Globus pallidus (tissue), 1 donor: ENCODE measurements at regions not wholly inside any gene's neighbourhood (a gene's known extent, or its start where the extent isn't known, plus 50 kb on each side); places are given as distances from the start of the nearest gene placed in this dataset.
"Not testable (repeated sequence)": the region's sequence is repeated elsewhere in the genome, so short reads cannot be mapped to it uniquely, and the experiment has no call there.

ENCODE experiments used
- DNase-seq: peaks from one replicate; pipeline ENCODE4 v3.0.0-alpha.2; 2015; ENCODE audit warnings: low spot score

- DNase-seq: no peak
Measured at GRCh38 chr10:21141946-21142492, 244.9 kb upstream of the NEBL start.

- no peak for DNase-seq
Measured at GRCh38 chr10:21138769-21139340, 241.7 kb upstream of the NEBL start.

DNA sequence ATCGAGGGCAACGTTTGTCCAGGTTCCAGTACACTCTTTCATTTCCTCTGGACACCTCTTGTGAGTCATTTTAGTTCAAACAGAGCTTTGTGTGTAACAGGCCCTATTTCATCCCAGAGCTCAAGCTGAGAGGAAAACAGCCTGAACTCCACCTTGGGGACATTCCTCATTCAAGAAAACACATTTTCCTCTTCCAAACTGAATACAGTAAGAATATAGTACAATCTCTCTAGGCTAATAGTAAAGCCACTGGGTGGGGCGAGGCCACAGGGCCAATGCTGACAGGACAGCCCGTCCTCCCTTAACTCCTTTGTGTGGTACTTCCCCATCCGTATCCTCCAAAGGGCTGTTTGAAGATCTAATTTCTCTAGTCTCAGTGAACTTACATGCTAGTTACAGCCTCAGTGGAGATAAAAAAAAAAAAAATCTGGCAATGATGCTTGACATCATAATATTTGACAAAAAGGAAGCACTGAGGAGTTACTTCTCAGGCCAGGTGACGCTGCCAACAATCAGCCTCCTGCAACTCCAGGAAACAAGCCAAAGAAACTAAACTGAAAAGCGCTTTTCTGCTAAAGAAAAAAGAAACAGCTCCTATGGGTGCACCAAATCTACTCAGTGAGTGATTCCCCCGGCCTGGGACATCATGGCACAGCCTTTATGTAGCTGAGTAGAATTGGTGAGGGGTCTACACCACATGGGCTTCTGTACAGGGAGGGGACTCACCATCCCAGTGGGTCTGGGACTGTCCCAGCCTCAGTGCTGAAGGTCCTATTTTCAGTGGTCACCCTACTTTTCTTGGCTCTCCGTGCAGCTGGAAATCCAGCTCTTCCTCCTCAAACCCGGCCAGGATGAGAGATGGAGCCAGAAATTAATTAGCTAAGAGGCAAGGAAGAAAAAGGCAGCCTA is 238.2 kb upstream of the NEBL start:
- DNase-seq: peak; percentile 54

- no peak for DNase-seq
Measured at GRCh38 chr10:21134645-21135022, 237.5 kb upstream of the NEBL start.

GRCh38 chr10:21130683-21131442 is 233.8 kb upstream of the NEBL start:
- no peak for DNase-seq

GRCh38 chr10:21130108-21130507 is 233.0 kb upstream of the NEBL start:
- DNase-seq: no peak

- DNase-seq: no peak
Measured at GRCh38 chr10:21125471-21126228, 228.5 kb upstream of the NEBL start.

DNA sequence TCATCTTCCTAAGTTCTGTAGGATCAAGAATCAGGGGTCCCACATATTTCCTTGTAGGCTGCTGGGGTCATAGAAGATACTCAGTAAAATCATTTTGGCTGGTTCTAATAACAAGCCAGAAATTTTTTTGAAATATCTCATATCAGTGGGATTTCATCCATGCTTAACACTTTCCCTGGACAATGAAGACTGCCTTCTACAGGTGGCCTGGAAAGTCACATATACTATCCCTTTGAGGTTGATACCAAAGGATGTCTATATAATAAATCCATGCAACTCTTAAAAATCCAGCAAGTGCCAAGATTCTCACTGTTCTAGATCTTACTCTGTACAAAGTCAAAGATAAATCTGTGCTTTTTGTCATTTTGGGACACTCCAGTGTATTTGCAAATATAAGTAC is 225.8 kb upstream of the NEBL start:
- no peak for DNase-seq

DNA sequence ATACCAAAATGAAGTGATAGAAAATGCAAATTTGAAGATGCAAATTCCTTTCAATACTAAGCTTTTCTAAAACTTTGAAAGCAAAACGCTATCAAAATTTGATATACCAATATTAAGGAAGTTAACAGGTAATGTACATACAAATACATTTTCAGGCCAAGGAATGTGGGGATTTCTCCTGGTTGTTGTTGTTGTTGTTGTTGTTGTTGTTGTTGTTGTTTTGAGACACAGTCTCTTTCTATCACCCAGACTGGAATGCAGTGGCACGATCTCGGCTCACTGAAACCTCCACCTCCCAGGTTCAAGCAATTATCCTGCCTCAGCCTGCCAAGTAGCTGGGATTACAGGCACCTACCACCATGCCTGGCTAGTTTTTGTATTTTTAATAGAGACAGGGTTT is 224.7 kb upstream of the NEBL start:
- DNase-seq: not testable (repeated sequence)

DNA sequence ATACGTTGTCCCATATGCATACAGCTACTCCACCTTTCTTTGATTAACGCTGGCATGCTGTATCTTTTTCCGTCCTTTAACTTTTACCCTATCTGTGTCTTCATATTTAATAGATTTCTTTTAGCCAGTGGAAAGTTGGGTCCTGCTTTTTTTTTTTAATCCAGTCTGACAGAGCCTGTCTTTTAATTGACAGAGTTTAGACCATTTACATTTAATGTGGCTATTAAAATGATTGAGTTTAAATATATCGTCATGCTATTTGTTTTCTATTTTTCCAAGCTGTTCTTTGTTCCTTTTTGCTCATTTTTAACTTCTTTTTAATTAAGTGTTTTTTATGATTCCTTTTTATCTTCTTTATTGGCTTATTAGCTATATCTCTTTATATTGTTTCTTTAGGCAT is 217.6 kb upstream of the NEBL start:
- no peak for DNase-seq

- no peak for DNase-seq
Measured at GRCh38 chr10:21110358-21110757, 213.2 kb upstream of the NEBL start.

DNA sequence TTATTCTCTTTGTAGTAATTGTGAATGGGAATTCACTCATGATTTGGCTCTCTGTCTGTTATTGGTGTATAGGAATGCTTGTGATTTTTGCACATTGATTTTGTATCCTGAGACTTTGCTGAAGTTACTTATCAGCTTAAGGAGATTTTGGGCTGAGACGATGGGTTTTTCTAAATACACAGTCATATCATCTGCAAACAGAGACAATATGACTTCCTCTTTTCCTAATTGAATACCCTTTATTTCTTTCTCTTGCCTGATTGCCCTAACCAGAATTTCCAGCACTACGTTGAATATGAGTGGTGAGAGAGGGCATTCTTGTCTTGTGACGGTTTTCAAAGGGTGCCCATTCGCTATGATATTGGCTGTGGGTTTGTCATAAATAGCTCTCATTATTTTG is 209.8 kb upstream of the NEBL start:
- DNase-seq: not testable (repeated sequence)

DNA sequence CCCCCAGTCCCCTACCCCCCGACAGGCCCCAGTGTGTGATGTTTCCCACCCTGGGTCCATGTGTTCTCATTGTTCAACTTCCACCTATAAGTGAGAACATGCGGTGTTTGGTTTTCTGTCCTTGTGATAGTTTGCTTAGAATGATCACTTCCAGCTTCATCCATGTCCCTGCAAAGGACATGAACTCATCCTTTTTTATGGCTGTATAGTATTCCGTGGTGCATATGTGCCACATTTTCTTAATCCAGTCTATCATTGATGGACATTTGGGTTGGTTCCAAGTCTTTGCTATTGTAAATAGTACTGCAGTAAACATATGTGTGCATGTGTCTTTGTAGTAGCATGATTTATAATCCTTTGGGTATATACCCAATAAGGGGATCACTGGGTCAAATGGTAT is 208.2 kb upstream of the NEBL start:
- DNase-seq: not testable (repeated sequence)

DNA sequence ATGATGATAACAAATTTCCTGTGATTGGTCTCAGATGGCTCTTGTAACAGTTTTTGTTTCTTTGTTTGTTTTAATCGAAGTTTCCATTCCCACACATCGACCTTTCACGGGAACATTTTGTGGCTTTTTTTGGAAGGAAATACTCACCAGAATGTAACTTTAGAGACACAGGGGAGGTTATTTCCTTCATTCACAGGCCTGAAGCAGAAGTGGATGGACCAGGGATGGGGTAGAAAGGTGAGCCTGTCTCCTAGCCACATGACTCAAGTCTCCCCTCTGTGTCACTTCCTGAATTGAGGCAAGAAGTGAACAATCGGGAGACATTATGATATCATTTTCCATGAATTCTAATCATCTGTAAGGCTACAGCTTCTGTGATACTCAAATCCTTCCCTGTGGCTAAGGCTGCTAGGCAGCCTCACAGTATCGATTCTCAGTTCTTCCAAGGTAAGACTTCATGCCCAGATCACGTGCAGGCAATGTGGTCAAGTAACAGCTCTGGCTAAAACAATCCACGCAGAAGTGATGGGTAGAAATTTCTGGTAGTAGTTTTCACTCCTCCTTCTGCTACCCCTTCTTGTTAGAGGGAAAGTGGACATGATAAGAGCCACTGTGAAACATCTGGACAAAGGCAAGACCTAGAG is 203.9 kb upstream of the NEBL start:
- DNase-seq: no peak

DNA sequence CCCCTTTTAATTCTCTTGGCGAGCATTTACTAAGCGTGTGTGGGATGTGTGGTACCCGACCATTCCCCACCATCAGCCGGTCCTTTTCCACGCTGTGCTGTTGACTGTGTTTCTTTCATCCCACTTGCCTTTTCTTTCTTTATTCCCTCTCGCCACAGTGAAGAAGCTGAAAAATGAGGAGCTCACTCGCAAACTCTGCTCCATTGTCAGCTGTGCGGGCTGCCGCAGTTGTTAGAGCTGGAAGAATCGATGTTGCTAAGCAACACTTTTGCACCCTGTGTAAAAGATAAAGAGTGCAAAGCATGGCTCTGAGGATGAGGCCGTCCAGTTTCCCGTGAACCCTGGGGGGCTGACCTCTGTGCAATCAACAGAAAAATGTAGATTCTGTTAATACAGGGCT is 203.1 kb upstream of the NEBL start:
- DNase-seq: no peak

DNA sequence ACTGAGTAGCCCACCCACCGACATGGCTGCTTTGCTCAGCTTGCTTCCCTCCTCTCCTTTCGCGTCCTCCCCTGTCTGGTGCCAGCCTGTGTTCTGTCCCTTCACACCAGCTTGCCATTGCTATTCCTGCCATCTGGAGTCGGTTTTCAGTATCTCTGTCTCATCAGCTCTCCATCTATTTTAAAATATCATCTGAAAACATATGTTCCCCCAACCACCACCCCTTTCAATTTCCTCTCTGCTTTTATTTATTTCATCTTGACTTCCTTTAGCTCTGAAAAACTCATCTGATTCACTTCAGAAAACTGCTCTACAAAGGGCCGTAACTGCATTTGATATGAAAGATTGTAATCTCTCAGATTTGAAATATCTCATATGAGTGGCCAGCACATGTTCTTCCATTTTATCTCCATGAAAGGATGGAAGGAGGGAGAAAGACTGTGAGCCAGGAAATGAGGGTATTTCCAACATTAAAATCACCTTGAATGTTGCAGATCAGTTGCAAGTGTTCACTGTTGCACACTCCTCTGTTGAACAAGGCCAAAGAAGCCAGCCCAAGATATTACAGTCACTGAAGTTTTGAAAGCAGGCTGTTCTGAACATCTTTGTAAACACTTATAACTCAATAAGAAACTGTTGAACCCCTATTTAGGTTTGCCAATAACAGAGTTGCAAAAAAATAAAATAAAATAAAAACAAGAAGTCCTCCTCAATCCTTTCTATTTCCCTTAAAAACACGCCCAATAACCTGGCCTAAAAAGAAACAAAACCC is 202.4 kb upstream of the NEBL start:
- no peak for DNase-seq

DNA sequence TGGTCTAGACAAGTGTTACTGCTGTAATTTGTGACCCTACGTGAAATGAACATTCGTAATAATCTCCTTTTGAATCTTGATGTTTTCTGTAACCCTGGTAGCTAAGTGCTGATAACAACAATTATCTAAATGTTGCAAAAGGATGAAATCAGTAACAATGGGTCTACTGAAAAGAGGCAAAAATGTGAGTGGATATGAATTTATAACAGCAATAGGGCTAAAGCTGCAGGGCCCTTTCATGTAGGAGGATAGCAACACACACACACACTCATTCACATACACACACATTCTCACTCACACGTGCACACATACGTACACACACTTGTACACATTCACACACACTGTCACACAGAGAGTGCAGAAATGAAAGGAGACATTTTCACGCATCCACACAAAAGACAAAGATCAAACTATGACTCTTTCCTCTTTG is 200.8 kb upstream of the NEBL start:
- no peak for DNase-seq

DNA sequence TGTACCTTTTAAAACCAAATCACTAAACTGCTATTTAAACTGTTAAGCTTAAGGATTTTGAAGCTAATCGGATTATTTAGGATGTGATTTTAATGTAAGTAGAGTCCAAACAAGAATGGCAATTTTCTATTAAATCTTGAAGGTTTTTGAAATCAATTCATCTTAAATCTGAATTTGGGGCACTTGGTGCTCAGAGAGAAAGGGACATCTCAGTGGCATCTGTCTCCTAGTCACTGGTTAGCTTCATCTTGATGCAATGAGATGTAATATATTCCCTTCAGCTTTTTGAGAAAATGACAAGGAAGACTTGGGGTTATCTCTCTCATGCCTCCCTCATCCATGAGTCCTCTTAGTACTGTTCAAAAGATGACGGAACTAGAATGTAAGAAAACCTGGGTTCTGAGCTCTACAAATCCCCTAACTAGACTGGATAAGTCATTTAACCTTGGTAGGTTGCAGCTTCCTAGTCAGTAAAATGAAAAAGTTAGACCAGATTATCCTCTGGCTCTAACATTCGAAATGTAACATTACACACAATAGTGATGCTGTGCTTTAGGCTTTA is 198.5 kb upstream of the NEBL start:
- DNase-seq: no peak

DNA sequence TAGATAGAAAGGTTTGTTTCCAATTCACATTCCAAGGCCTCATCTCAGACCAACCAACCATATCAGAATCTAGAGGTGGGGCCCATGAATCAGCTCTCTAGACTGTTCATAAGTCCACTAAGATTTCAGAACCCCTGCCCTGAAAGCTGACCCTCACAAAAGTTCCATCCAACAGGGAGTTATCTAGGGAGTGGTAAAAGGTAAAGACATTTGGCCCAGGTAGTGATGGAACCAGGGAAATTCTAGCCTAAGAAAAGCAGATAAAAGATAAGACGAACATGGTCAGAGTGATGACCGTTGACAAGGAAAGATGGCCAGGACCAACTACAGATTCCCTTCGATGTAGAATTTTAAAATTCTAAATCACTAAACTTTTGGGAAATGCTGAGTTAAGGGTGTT is 198.0 kb upstream of the NEBL start:
- no peak for DNase-seq
